SU-DHL-6 (cell line): ENCODE measurements at regions not wholly inside any gene's neighbourhood (a gene's known extent, or its start where the extent isn't known, plus 50 kb on each side); places are given as distances from the start of the nearest gene placed in this dataset.

Experiments used
- H2AFZ ChIP-seq: fragments of 200-600 bp; sonication (generic); 2 replicates; pipeline ENCODE4 v1.6.1; 2014; ENCODE audit warnings: low read depth, mild to moderate bottlenecking, moderate library complexity, mixed read lengths, antibody characterized with exemption, low read length; ENCODE audit not compliant: severe bottlenecking
- H3F3A ChIP-seq: fragments of 200-600 bp; shearing (Covaris generic); 2 replicates; pipeline ENCODE4 v1.6.0; 2016; ENCODE audit warnings: antibody characterized with exemption, mild to moderate bottlenecking; ENCODE audit not compliant: insufficient read depth
- H3K27ac ChIP-seq: fragments of 200-600 bp; sonication (generic); 2 replicates; pipeline ENCODE4 v1.5.1; 2016; ENCODE audit warnings: low read depth, mild to moderate bottlenecking, low read length, moderate library complexity, mixed read lengths
- H3K27me3 ChIP-seq: fragments of 200-600 bp; sonication (generic), shearing (Covaris generic); 2 replicates; pipeline ENCODE4 v1.6.0; 2014; ENCODE audit warnings: mild to moderate bottlenecking, low read length
- H3K36me3 ChIP-seq: fragments of 200-600 bp; sonication (generic); 2 replicates; pipeline ENCODE4 v1.6.1; 2014; ENCODE audit warnings: mild to moderate bottlenecking, low read length, mixed read lengths
- H3K4me2 ChIP-seq: fragments of 300-600, 200-600 bp; shearing (Covaris generic), sonication (generic); 2 replicates; pipeline ENCODE4 v1.6.0; 2014; ENCODE audit warnings: low read length, low read depth, mild to moderate bottlenecking; ENCODE audit not compliant: poor library complexity, severe bottlenecking
- H3K4me3 ChIP-seq: fragments of 200-600 bp; sonication (generic); 2 replicates; pipeline ENCODE4 v1.5.1; 2014; ENCODE audit warnings: antibody characterized with exemption, low read length, mild to moderate bottlenecking, mixed read lengths; ENCODE audit not compliant: insufficient read depth, poor library complexity, severe bottlenecking
- H3K79me2 ChIP-seq: fragments of 200-600 bp; sonication (generic); 2 replicates; pipeline ENCODE4 v1.6.1; 2014; ENCODE audit warnings: mild to moderate bottlenecking, low read length, moderate library complexity; ENCODE audit not compliant: insufficient read depth
- H3K9ac ChIP-seq: fragments of 200-600 bp; sonication (generic); 2 replicates; pipeline ENCODE4 v1.7.0; 2014; ENCODE audit warnings: mild to moderate bottlenecking, low read length
- H3K9me2 ChIP-seq: fragments of 200-600 bp; sonication (generic); replicated peaks from 2 replicates; pipeline ENCODE4 v1.6.1; 2014; ENCODE audit warnings: low read length; ENCODE audit not compliant: insufficient read depth
- H3K9me3 ChIP-seq: fragments of 200-600 bp; sonication (generic); 2 replicates; pipeline ENCODE4 v1.6.1; 2014; ENCODE audit warnings: low read length, mixed read lengths; ENCODE audit not compliant: insufficient read depth
- H4K20me1 ChIP-seq: fragments of 200-600 bp; sonication (generic); 2 replicates; pipeline ENCODE4 v1.6.1; 2014; ENCODE audit warnings: low read depth, mild to moderate bottlenecking, antibody characterized with exemption, low read length, moderate library complexity, mixed read lengths
- EZH2phosphoT487 ChIP-seq: fragments of 200-600 bp; sonication (generic), shearing (Covaris generic); conservative IDR thresholded peaks from 2 replicates; pipeline ENCODE4 v1.6.1; 2018; ENCODE audit warnings: mild to moderate bottlenecking, antibody characterized with exemption, low read length, moderate library complexity, mixed read lengths
- TF ChIP-seq, protein P1 (sequence below): fragments of 200-600 bp; sonication (generic); IDR thresholded peaks from one replicate; pipeline ENCODE4 v1.5.1; 2017; ENCODE audit warnings: antibody characterized with exemption, mild to moderate bottlenecking, low read length, moderate library complexity; ENCODE audit not compliant: insufficient read depth, poor library complexity, severe bottlenecking

GRCh38 chr14:98888281-98888680 is 383.7 kb downstream of the BCL11B start:
- Histone ChIP-seq H3K27me3 (no peaks in the 10 kb centered on the region), H3K4me2 (no peak overlapping the region), H2AFZ (no peak overlapping the region), H3K36me3 (no peaks in the 10 kb centered on the region), H3K27ac (no peak overlapping the region), H3F3A (no peaks in the 10 kb centered on the region), H3K9me3 (no peaks in the 10 kb centered on the region), H3K4me3 (no peak overlapping the region), H3K9ac (no peak overlapping the region), H3K9me2 (no peaks in the 10 kb centered on the region), H3K79me2 (no peaks in the 10 kb centered on the region), H4K20me1 (no peaks in the 10 kb centered on the region)
- TF ChIP-seq, protein P1, sequence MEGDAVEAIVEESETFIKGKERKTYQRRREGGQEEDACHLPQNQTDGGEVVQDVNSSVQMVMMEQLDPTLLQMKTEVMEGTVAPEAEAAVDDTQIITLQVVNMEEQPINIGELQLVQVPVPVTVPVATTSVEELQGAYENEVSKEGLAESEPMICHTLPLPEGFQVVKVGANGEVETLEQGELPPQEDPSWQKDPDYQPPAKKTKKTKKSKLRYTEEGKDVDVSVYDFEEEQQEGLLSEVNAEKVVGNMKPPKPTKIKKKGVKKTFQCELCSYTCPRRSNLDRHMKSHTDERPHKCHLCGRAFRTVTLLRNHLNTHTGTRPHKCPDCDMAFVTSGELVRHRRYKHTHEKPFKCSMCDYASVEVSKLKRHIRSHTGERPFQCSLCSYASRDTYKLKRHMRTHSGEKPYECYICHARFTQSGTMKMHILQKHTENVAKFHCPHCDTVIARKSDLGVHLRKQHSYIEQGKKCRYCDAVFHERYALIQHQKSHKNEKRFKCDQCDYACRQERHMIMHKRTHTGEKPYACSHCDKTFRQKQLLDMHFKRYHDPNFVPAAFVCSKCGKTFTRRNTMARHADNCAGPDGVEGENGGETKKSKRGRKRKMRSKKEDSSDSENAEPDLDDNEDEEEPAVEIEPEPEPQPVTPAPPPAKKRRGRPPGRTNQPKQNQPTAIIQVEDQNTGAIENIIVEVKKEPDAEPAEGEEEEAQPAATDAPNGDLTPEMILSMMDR = no peak
- TF ChIP-seq EZH2phosphoT487 = no peak

GRCh38 chr14:98888927-98889835 is 382.8 kb downstream of the BCL11B start:
- H3K4me2 ChIP-seq = no peak overlapping the region
- no peak overlapping the region for H3K27ac ChIP-seq
- TF ChIP-seq, protein P1 = no peak
- TF ChIP-seq EZH2phosphoT487 = no peak

GRCh38 chr14:98889836-98890185 is 382.2 kb downstream of the BCL11B start:
- Histone ChIP-seq H3K27me3 (no peaks in the 10 kb centered on the region), H3K36me3 (no peaks in the 10 kb centered on the region), H4K20me1 (no peaks in the 10 kb centered on the region), H3K79me2 (no peaks in the 10 kb centered on the region), H3K9me2 (no peaks in the 10 kb centered on the region), H3K9ac (no peak overlapping the region), H3K27ac (no peak overlapping the region), H3K9me3 (no peaks in the 10 kb centered on the region), H3K4me2 (no peak overlapping the region), H3K4me3 (no peak overlapping the region), H3F3A (no peaks in the 10 kb centered on the region), H2AFZ (no peak overlapping the region)
- TF ChIP-seq EZH2phosphoT487 = no peak
- TF ChIP-seq, protein P1 = no peak

More at GRCh38 chr14:98888927-98889835, 382.8 kb downstream of the BCL11B start:
- H3K27me3 ChIP-seq = no peaks in the 10 kb centered on the region
- no peaks in the 10 kb centered on the region for H4K20me1 ChIP-seq
- H3K36me3 ChIP-seq = no peaks in the 10 kb centered on the region
- no peaks in the 10 kb centered on the region for H3K9me3 ChIP-seq
- no peaks in the 10 kb centered on the region for H3K79me2 ChIP-seq
- H3K9ac ChIP-seq = no peak overlapping the region
- no peaks in the 10 kb centered on the region for H3K9me2 ChIP-seq
- no peak overlapping the region for H3K4me3 ChIP-seq
- no peaks in the 10 kb centered on the region for H3F3A ChIP-seq
- no peak overlapping the region for H2AFZ ChIP-seq
